Heart right ventricle (tissue), 16 donors: ENCODE measurements at regions not wholly inside any gene's neighbourhood (a gene's known extent, or its start where the extent isn't known, plus 50 kb on each side); places are given as distances from the start of the nearest gene placed in this dataset.

Experiments used
- ATAC-seq, 8 donors: fragments of 200-7000 bp; cut with Tn5 transposase; one replicate each; pipeline ENCODE4 v1.9.1; 2020; ENCODE audit warnings: mild to moderate bottlenecking in 8 of 8, moderate library complexity in 8 of 8, moderate number of reproducible peaks in 1 of 8
- DNase-seq, 2 donors: peaks; one replicate each; pipeline ENCODE4 v3.0.0-alpha.2; 2020
- H3K27ac ChIP-seq, 10 donors: fragments of 200-600 bp; sonication (generic) in 2 of 10; one replicate each; pipeline versions ENCODE4 v1.5.0 to v1.8.0; 2020 to 2022; ENCODE audit warnings: mild to moderate bottlenecking in 3 of 10
- H3K27me3 ChIP-seq, 7 donors: fragments of 200-600 bp; one replicate each; pipeline ENCODE4 v1.8.0; 2021 to 2022; ENCODE audit warnings: mild to moderate bottlenecking in 2 of 7
- H3K36me3 ChIP-seq, 9 donors: fragments of 200-600 bp; sonication (generic) in 1 of 9; one replicate each; pipeline versions ENCODE4 v1.5.0 to v1.8.0; 2020 to 2022; ENCODE audit warnings: mild to moderate bottlenecking in 2 of 9
- H3K4me1 ChIP-seq, 9 donors: fragments of 200-600 bp; sonication (generic) in 1 of 9; one replicate each; pipeline versions ENCODE4 v1.5.0 to v1.8.0; 2020 to 2022; ENCODE audit warnings: mild to moderate bottlenecking in 4 of 9
- H3K4me3 ChIP-seq, 10 donors: fragments of 200-600 bp; sonication (generic) in 2 of 10; one replicate each; pipeline versions ENCODE4 v1.5.0 to v1.8.0; 2020 to 2022; ENCODE audit warnings: mild to moderate bottlenecking in 7 of 10, moderate library complexity in 2 of 10
- H3K9me3 ChIP-seq, 11 donors: fragments of 200-600 bp in 10 of 11; sonication (generic) in 2 of 11; one replicate each; pipeline versions ENCODE4 v1.5.0 to v1.8.0; 2013 to 2022; ENCODE audit warnings: mild to moderate bottlenecking in 2 of 11, control low read depth in 1 of 11, moderate library complexity in 1 of 11
- CTCF ChIP-seq, 9 donors: fragments of 200-600 bp; sonication (generic) in 2 of 9; IDR thresholded peaks; one replicate each; pipeline versions ENCODE4 v1.5.0 to v1.8.0; 2021 to 2022; ENCODE audit warnings: antibody characterized with exemption in 9 of 9, mild to moderate bottlenecking in 5 of 9, moderate library complexity in 1 of 9
- WGBS, 2 donors: extraction: QIAGEN DNeasy Blood & Tissue Kit; methylation state at CpG; one replicate each; pipeline ENCODE4 v1.1.7; 2013; ENCODE audit warnings: inconsistent platforms in 1 of 2; 5-methylcytosine and 5-hydroxymethylcytosine counted together
- intact Hi-C, 10 donors: fragments of 100-400 bp; cut with DNase I; formaldehyde crosslinking; loops; one replicate each; pipeline versions ENCODE4 v1.11.1 to v1.14.2; 2022
- donor health status: Arrhythmogenic right ventricular cardiomyopathy.
- donor health status: ischemic (EF 13 %, LVEDD 7.1; RV severe dilation, severe dysfunction).
- donor health status: healthy with polysubstance abuse.
- donor health status: DM: no; HTN: yes; CAD: no.
- donor health status: DM: no; HTN: no; CAD: no.
- donor health status: ischemic (EF 25% LVEDD 6.9; RV normal size, moderate dysfunction).
- donor health status: ischemic (EF 25% LVEDD 5.7; RV mildly dilated, moderate dysfunction).
- donor health status: healthy.
- donor health status: DM: yes; HTN: yes; CAD: no.
- donor health status: Ischemic cardiomyopathy.
- donor health status: ischemic (EF 35%, LVEDD 5.7; RV mildly dilated, moderate dysfunction).
- donor health status: nonischemic (EF 11% LVEDD 7.7; RV severe dilation, severe dysfunction).
- donor health status: DM: yes; HTN: yes; CAD: no.
- donor health status: PGD.
- donor health status: ischemic (EF 29% LVEDD 5.4; RV normal size, mild dysfunction).
- donor health status: nonischemic (EF 23%, LVEDD 6.1; RV moderate dilation, normal function).

GRCh38 chr11:112630496-112630895 is 330.7 kb upstream of the NCAM1 start:
- WGBS, 2 donors = 85 to 88% methylated on average over 2 of the region's 2 CpGs
- H3K36me3 ChIP-seq = no peaks in the 10 kb centered on the region

GRCh38 chr11:112631333-112631732 is 329.9 kb upstream of the NCAM1 start:
- H3K27ac ChIP-seq = no peak overlapping the region
- TF ChIP-seq CTCF (IDR thresholded peaks at IDR 0.05) = no peak
- intact Hi-C loops = no loop called here

More at GRCh38 chr11:112630496-112630895, 330.7 kb upstream of the NCAM1 start:
- no peak overlapping the region for H3K27ac ChIP-seq
- ATAC-seq = no peak
- DNase-seq = no peak
- intact Hi-C loops = no loop called here
- no peak overlapping the region for H3K4me3 ChIP-seq
- H3K4me1 ChIP-seq = peaks cover 0 to 6% (median 0%) of the 10 kb centered on the region in 9 donors
- no peaks in the 10 kb centered on the region for H3K9me3 ChIP-seq
- H3K27me3 ChIP-seq = peaks cover 0 to 6% (median 0%) of the 10 kb centered on the region in 7 donors
- TF ChIP-seq CTCF (IDR thresholded peaks at IDR 0.05) = no peak

GRCh38 chr11:112632866-112633505 is 328.2 kb upstream of the NCAM1 start:
- Histone ChIP-seq H3K27me3 (peaks cover 0 to 11% (median 0%) of the 10 kb centered on the region in 7 donors), H3K36me3 (no peaks in the 10 kb centered on the region), H3K9me3 (no peaks in the 10 kb centered on the region), H3K4me3 (no peak overlapping the region), H3K4me1 (peaks cover 0 to 6% (median 0%) of the 10 kb centered on the region in 9 donors), H3K27ac (no peak overlapping the region)
- no peak for TF ChIP-seq CTCF (IDR thresholded peaks at IDR 0.05)
- intact Hi-C loops = no loop called here
- ATAC-seq (no peak), DNase-seq (no peak)
- 74 to 81% methylated on average over 5 of the region's 5 CpGs for WGBS, 2 donors

More at GRCh38 chr11:112631333-112631732, 329.9 kb upstream of the NCAM1 start:
- peaks cover 0 to 6% (median 0%) of the 10 kb centered on the region in 9 donors for H3K4me1 ChIP-seq
- H3K9me3 ChIP-seq = no peaks in the 10 kb centered on the region
- H3K27me3 ChIP-seq = peaks cover 0 to 6% (median 0%) of the 10 kb centered on the region in 7 donors
- peak in 1 of 8 donors; percentile 58 for ATAC-seq
- DNase-seq = no peak
- H3K36me3 ChIP-seq = no peaks in the 10 kb centered on the region
- H3K4me3 ChIP-seq = no peak overlapping the region

GRCh38 chr11:112634551-112634950 is 326.7 kb upstream of the NCAM1 start:
- Histone ChIP-seq H3K4me1 (peaks cover 0 to 6% (median 0%) of the 10 kb centered on the region in 9 donors), H3K4me3 (no peak overlapping the region), H3K27ac (no peak overlapping the region), H3K9me3 (peaks cover 0 to 14% (median 10%) of the 10 kb centered on the region in 11 donors), H3K36me3 (no peaks in the 10 kb centered on the region), H3K27me3 (peaks cover 0 to 11% (median 0%) of the 10 kb centered on the region in 7 donors)
- WGBS, 2 donors = 55 to 58% methylated on average over 6 of the region's 6 CpGs
- intact Hi-C loops = no loop called here
- DNase-seq (no peak), ATAC-seq (no peak)
- TF ChIP-seq CTCF (IDR thresholded peaks at IDR 0.05) = no peak
